Endodermal cell (in vitro differentiated cells): ENCODE measurements at regions not wholly inside any gene's neighbourhood (a gene's known extent, or its start where the extent isn't known, plus 50 kb on each side); places are given as distances from the start of the nearest gene placed in this dataset.

Experiments used
- DNase-seq: peaks from one replicate; pipeline ENCODE4 v3.0.0-alpha.2; 2017
- H3K27ac ChIP-seq: 2 replicates; pipeline ENCODE4 v1.5.1; 2013; ENCODE audit warnings: mild to moderate bottlenecking, low read depth, low read length, moderate library complexity
- H3K27me3 ChIP-seq: 2 replicates; pipeline ENCODE4 v1.6.1; 2013; ENCODE audit warnings: mild to moderate bottlenecking, low read length, moderate library complexity; ENCODE audit not compliant: insufficient read depth, control insufficient read depth, poor library complexity, severe bottlenecking
- H3K36me3 ChIP-seq: 2 replicates; pipeline ENCODE4 v1.7.0; 2013; ENCODE audit warnings: mild to moderate bottlenecking, low read length, moderate library complexity; ENCODE audit not compliant: control insufficient read depth, insufficient read depth
- H3K4me1 ChIP-seq: one replicate; pipeline ENCODE4 v1.7.0; 2013; ENCODE audit warnings: low read length; ENCODE audit not compliant: control insufficient read depth, insufficient read depth
- H3K4me3 ChIP-seq: 2 replicates; pipeline ENCODE4 v1.5.1; 2013; ENCODE audit warnings: mild to moderate bottlenecking, low read length, moderate library complexity
- H3K9ac ChIP-seq: 2 replicates; pipeline ENCODE4 v1.6.1; 2013; ENCODE audit warnings: mild to moderate bottlenecking, low read length, moderate library complexity; ENCODE audit not compliant: poor library complexity, severe bottlenecking; ENCODE audit errors: extremely low read depth
- H3K9me3 ChIP-seq: 2 replicates; pipeline ENCODE4 v1.6.1; 2013; ENCODE audit warnings: mild to moderate bottlenecking, low read length, moderate library complexity; ENCODE audit not compliant: control insufficient read depth
- H3K27ac Mint-ChIP-seq: 2 replicates; pipeline ENCODE4 v1.8.0; 2020; ENCODE audit warnings: mixed read lengths
- H3K27me3 Mint-ChIP-seq: 2 replicates; pipeline ENCODE4 v1.8.0; 2021; ENCODE audit warnings: mild to moderate bottlenecking, mixed read lengths; ENCODE audit not compliant: insufficient read depth
- H3K36me3 Mint-ChIP-seq: 2 replicates; pipeline ENCODE4 v1.8.0; 2020; ENCODE audit warnings: low read depth, mixed read lengths
- H3K4me1 Mint-ChIP-seq: 2 replicates; pipeline ENCODE4 v1.8.0; 2020; ENCODE audit warnings: mixed read lengths
- H3K4me3 Mint-ChIP-seq: 2 replicates; pipeline ENCODE4 v1.8.0; 2020; ENCODE audit warnings: mild to moderate bottlenecking, moderate library complexity, mixed read lengths
- H3K9me3 Mint-ChIP-seq: 2 replicates; pipeline ENCODE4 v1.8.0; 2020; ENCODE audit warnings: mild to moderate bottlenecking, mixed read lengths
- CTCF ChIP-seq: fragments of 200-600 bp; sonication (generic); conservative IDR thresholded peaks from 2 replicates; pipeline ENCODE4 v1.5.0; 2021; ENCODE audit warnings: antibody characterized with exemption, mild to moderate bottlenecking
- WGBS, 2 experiments: methylation state at CpG; one replicate each; pipeline versions ENCODE4 v1.1.5 to v1.1.7; 2013; ENCODE audit warnings: missing lambda C conversion rate in 2 of 2, mixed read lengths in 1 of 2; ENCODE audit not compliant: insufficient coverage in 1 of 2, insufficient read length in 1 of 2; 5-methylcytosine and 5-hydroxymethylcytosine counted together

- Histone ChIP-seq H3K9ac (no peak overlapping the region), H3K9me3 (no peaks in the 10 kb centered on the region), H3K4me1 (no peaks in the 10 kb centered on the region), H3K27me3 (no peaks in the 10 kb centered on the region), H3K27ac (no peak overlapping the region), H3K4me3 (no peak overlapping the region), H3K36me3 (no peaks in the 10 kb centered on the region)
- Mint-ChIP-seq H3K36me3 (no peaks in the 10 kb centered on the region), H3K4me1 (peaks cover 44% of the 10 kb centered on the region), H3K27me3 (peaks cover 32% of the 10 kb centered on the region), H3K9me3 (no peaks in the 10 kb centered on the region), H3K4me3 (no peak overlapping the region), H3K27ac (no peak overlapping the region)
- WGBS, 2 experiments = 69 to 81% methylated on average over 2 to 5 of the region's 5 CpGs
- DNase-seq = no peak
- no peak for TF ChIP-seq CTCF
Measured at GRCh38 chr10:3272300-3272699, 99.7 kb upstream of the PITRM1 start.

DNA sequence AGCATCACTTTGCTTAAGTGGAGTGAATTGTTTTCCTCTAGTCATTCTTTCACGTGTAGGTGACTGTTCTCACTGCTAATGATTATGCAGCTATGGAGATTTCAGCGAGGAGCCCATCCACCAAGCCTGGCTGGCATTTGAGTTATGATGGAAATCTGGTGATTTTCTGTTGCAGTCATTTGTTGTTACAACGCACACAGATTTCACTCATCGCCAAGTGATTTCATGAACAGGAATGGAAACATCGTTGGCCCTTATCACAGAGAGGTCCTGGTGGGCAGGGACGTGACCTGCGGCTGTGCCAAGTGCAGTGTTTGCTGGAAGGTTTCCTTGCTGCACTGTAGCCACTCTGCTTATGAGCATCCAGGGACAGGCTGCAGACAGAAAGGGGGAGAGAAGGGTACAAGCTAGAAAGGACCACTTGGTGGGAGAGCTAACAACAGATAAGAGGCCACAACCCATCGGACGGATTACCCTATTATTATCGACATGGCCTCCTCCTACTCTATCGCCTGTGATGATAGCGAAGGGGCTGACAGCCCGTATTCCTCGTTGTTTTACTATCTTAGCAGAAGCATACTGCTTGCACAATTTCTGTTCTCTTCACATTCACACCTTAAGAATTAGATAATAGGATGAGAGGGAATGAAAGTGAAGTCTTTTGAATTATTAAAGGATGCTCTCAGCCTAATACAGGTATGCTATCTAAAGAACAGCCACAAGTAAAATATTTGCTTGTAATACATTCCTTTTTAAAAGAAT, 99.0 kb upstream of the PITRM1 start:
- no peak for DNase-seq
- no peaks in the 10 kb centered on the region for H3K4me1 ChIP-seq
- TF ChIP-seq CTCF = no peak
- no peaks in the 10 kb centered on the region for H3K9me3 Mint-ChIP-seq
- peaks cover 29% of the 10 kb centered on the region for H3K27me3 Mint-ChIP-seq
- peaks cover 41% of the 10 kb centered on the region for H3K4me1 Mint-ChIP-seq
- no peaks in the 10 kb centered on the region for H3K36me3 ChIP-seq
- H3K9ac ChIP-seq = no peak overlapping the region
- H3K27ac Mint-ChIP-seq = no peak overlapping the region
- WGBS, 2 experiments = 85 to 95% methylated on average over 6 to 14 of the region's 14 CpGs
- no peak overlapping the region for H3K4me3 ChIP-seq
- no peaks in the 10 kb centered on the region for H3K27me3 ChIP-seq
- H3K36me3 Mint-ChIP-seq = no peaks in the 10 kb centered on the region
- no peak overlapping the region for H3K27ac ChIP-seq
- H3K9me3 ChIP-seq = no peaks in the 10 kb centered on the region
- no peak overlapping the region for H3K4me3 Mint-ChIP-seq

DNA sequence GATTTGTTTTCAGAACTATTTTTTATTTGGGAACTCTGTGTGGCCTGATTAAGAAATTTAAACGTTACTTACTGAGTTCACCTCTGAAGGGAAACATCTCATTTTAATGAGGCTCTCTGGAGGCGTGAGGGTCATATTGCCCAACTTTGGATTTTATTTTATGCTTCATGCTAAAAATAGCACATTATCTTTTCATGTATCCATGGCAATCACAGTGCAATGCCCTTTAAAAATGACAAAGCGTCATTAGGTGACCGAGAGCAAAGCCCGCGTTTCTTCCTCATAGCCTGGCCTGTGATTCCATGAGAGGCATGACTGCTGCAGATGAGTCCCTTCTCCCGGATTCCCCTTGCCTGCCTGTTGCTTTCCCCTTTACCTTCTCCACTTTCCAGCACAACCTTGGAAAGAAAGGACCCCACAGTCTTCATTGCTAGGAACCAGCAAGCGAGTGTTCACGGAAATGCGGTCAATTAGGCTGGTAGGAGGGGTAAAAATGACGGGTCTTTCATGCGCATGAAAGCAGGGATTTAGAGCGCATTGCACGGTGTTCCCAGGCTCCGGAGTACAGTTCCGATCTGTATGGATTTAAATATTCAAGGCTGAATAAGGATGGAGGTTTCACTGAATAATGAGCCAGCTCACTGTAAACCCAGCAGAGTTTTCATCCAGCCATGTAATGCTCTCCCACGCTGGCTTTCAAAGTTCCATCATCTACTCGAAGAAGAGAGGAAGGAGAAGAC, 98.2 kb upstream of the PITRM1 start:
- Mint-ChIP-seq H3K9me3 (no peaks in the 10 kb centered on the region), H3K4me1 (peaks cover 41% of the 10 kb centered on the region), H3K4me3 (no peak overlapping the region), H3K27ac (no peak overlapping the region), H3K27me3 (peaks cover 29% of the 10 kb centered on the region), H3K36me3 (no peaks in the 10 kb centered on the region)
- H3K27ac ChIP-seq = no peak overlapping the region
- DNase-seq = no peak
- H3K36me3 ChIP-seq = no peaks in the 10 kb centered on the region
- no peaks in the 10 kb centered on the region for H3K27me3 ChIP-seq
- H3K9ac ChIP-seq = no peak overlapping the region
- H3K4me3 ChIP-seq = no peak overlapping the region
- TF ChIP-seq CTCF = no peak
- no peaks in the 10 kb centered on the region for H3K4me1 ChIP-seq
- no peaks in the 10 kb centered on the region for H3K9me3 ChIP-seq
- 92 to 94% methylated on average over 16 to 18 of the region's 18 CpGs for WGBS, 2 experiments
